DMS153 treated with DMSO at 0.1 percent for 48 hours (cell line): ENCODE measurements at regions not wholly inside any gene's neighbourhood (a gene's known extent, or its start where the extent isn't known, plus 50 kb on each side); places are given as distances from the start of the nearest gene placed in this dataset.

Experiments used
- DNase-seq: peaks from one replicate; lab custom pipeline; 2025; ENCODE audit not compliant: unreplicated experiment; lab: John Stamatoyannopoulos, UW

DNA sequence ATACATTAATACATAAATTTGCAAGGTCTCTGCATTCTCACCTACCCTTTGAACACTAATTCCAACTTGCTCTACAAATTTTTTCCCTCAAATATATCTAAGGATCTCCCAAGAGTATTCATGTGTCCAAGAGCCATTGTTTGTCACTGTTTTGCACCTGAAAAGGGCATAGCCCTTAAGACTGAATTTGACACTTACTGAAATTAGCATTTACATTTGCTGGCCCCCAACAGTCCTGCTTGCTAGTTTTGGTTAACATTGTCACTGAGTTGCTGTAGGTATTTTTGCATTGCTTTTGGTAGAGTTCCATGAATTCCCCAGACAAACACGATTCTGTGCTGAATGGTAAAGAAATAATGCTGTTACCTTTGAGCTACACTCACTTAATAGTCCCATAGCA, 57.3 kb downstream of the KCNA4 start:
- no peak for DNase-seq

GRCh38 chr11:29957431-29957830, 59.4 kb downstream of the KCNA4 start:
- no peak for DNase-seq

GRCh38 chr11:29956076-29956556, 60.7 kb downstream of the KCNA4 start:
- no peak for DNase-seq

- DNase-seq: no peak
Measured at GRCh38 chr11:29943347-29943746, 73.5 kb downstream of the KCNA4 start.

GRCh38 chr11:29937526-29937925, 79.3 kb downstream of the KCNA4 start:
- no peak for DNase-seq

DNA sequence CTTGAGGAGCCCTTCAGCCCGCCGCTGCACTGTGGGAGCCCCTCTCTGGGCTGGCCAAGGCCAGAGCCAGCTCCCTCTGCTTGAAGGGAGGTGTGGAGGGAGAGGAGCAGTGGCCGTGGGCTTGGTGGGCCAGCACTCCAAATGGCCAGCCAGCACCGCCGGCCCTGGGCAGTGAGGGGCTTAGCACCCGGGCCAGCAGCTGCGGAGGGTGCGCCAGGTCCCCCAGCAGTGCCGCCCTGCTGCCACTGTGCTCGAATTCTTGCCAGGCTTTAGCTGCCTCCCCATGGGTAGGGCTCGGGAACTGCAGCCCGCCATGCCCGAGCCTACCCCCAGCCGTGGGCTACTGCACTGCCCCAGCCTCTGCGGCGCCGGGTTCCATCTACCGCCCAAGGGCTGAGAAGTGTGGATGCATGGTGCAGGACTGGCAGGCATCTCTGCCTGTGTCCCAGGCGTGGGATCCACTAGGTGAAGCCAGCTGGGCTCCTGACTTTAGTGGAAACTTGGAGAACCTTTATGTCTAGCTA, 82.7 kb downstream of the KCNA4 start:
- no peak for DNase-seq

DNA sequence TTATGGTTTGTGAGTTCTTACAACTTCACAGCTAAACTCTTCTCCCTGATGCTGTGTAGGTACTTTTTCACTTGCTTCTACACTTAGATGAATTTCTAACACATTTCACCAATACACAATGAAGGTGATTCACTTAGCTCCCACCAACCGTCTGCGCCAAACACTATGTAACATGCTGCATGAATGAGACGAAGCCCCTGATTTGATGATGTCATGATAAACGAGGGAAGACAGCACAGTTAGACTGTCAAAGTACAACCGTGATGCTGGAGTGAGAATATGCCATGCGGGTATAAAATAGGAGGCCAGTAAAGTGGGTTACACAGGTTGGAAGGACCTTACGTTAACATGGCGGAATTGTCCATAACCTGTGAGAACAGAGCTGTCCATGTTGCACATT, 100.8 kb downstream of the KCNA4 start:
- no peak for DNase-seq

GRCh38 chr11:29914203-29914930, 102.5 kb downstream of the KCNA4 start:
- DNase-seq: no peak

- no peak for DNase-seq
Measured at GRCh38 chr11:29913352-29913751, 103.5 kb downstream of the KCNA4 start.

GRCh38 chr11:29900382-29900781, 116.4 kb downstream of the KCNA4 start:
- DNase-seq: no peak

- DNase-seq: no peak
Measured at GRCh38 chr11:29879560-29879959, 137.3 kb downstream of the KCNA4 start.

GRCh38 chr11:29876192-29876591, 140.6 kb downstream of the KCNA4 start:
- DNase-seq: no peak

DNA sequence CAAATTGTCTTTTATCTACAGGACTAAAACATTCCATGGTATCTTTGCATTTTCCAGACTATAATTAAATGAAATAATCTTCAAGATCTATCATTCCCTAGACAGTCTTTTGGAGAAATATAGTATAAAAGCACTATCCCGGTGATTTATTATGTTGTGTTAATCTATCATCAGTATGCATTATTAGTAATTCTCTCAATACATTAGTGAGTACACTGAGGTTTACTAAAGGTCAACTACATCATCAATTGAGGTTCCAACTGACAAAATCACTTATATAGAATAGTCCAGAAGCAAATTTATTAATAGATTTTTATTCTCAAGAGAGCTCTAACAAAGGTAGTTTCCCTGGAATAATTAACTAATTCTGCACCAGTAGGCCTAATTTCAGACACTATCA, 169.6 kb downstream of the KCNA4 start:
- DNase-seq: no peak

DNA sequence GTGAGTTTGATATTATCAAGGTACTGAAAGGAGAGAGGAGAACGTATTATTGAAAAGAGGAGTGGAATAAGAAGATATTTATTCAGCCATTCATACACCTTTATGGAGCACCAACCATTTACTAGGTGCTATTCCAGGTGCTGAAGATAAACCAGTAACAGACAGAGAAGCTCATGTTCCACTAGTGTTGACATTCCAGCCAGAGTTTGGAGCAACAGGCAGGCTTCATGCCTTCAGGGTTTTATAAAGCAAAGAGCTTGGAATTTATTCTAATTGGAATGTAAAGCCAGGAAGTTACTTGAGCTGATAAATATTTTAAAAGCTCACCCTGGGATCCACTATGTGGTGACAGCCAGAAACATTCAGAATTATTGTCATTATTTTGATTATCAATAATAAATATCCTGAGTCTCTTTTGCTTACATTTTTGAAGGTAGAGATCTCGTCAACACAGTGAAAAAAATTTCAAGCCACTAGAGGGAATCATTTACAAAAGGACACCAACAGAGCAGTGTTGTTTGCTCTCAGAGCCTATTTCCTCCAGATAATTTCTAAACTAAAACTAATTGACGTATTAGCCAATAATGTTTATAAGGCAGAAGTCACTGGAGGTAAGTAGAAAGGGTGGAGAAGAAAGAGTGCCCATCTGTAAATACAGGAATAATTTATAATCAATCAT, 172.0 kb downstream of the KCNA4 start:
- no peak for DNase-seq

DNA sequence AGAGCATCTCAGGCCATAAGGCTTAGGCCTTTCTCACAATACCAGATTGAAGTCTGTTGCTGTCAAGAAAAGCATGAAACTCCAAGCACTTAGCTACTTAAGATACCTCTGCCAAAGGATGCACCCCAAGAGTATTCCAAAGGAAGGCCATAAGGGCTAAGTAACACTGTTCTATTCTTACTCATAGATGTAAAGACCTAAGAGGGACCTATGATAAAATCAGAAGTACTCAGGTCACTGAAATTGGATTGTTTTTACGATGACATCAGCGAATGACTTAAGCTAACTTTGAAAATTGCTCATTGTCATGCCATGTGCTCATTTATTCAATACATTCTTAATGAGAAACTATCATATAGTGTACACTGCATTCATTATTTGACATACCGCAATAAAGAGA, 172.8 kb downstream of the KCNA4 start:
- DNase-seq: no peak

DNA sequence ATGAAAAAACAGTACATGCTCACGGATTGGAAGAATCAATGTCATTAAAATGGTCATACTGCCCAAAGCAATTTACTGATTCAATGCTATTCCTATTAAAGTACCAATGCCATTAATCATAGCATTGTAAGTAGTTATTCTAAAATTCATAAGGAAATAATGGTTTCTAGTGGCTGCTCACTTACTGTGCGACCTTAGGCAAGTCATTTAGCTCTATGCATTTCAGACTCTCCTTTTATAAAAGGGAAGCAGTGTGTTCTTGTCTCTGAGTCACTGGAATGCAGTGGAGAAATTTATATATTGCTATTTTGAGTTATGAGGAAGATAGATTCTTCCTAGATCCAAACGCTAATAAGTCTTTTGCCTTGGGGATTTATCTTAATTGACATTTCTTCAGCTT, 174.8 kb downstream of the KCNA4 start:
- no peak for DNase-seq

DNA sequence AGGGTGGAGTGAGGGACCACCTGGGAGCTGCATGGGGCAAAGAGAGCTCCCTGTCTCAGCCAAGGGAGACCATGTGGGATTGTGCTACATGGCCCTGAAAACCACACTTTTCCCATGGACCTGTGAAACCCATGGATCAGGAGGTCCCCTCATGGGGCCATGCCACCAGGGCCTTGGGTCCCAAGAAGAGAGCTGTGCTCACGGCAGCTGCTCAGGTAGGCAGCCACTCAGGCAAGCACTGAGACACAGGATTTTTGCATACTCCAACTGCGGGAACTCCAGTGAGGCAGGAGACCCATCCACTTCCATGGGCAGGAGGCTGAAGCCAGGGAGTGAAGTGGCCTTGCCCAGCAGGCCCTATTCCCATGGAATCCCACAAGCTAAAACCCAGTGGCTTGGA, 190.0 kb downstream of the KCNA4 start:
- no peak for DNase-seq

GRCh38 chr11:29816359-29816758, 200.5 kb downstream of the KCNA4 start:
- no peak for DNase-seq

- no peak for DNase-seq
Measured at GRCh38 chr11:29809121-29809520, 207.7 kb downstream of the KCNA4 start.

DNA sequence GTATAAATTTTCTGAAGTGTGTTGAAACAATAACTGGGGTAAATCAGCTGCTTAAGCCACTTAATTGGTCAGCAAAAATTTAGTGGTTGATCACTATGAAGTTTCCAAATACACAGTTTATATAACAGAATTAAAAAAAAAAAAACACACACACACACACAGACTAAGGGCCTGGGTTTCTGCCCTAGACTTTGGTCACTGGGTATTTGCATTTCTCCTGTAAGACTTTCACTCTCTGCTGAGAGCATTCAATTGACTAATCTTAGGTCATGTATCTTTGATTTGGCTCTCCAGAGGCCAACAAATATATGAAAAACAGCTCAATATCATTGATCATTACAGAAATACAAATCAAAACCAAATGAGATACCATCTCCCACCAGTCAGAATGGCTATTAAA, 214.3 kb downstream of the KCNA4 start:
- no peak for DNase-seq

DNA sequence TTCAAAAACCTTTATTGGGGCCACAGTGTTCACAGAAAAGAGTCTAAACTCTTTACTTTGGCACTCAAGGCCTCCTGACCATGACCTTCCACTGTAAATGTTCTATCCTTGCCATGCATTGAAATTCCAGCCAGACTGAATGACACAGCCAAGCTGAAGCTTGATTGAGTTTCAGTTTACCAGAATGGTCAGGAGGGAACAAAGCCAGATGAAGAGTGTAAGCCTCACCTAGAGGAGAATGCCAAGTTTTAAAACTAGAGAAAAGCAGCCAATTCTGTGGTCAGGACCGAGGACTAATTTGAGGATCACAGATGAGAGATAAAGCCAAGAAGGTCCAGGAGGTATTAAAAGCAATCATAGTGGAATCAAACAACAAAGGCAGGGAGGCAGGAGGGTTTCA, 215.3 kb downstream of the KCNA4 start:
- no peak for DNase-seq

DNA sequence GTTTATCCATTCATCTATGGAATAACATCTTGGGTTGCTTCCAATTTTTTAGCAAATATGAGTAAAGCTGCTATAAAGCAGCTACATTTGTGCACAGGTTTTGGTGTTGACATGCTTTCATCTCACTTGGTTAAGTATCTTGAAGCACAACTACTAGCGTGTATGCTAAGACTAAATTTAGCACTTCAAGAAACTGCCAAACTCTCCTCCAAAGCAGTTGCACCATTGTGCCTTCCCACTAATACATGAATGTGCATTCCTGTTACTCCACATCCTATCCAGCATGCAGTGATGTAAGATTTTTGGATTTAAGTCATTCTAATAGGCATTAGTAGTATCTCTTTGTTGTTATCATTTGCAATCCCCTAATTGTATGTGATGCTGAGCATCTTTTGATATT, 230.7 kb downstream of the KCNA4 start:
- DNase-seq: no peak
